Fibroblast of lung (primary cell): ENCODE measurements at regions not wholly inside any gene's neighbourhood (a gene's known extent, or its start where the extent isn't known, plus 50 kb on each side); places are given as distances from the start of the nearest gene placed in this dataset.

Source experiments
- CTCF ChIP-seq, 2 donors: IDR thresholded peaks in 1 of 2; conservative IDR thresholded peaks in 1 of 2; 1 replicate in 1 of 2; 2 replicates in 1 of 2; pipeline ENCODE4 v1.5.1; 2011 to 2012; ENCODE audit warnings: low read length in 2 of 2, control low read depth in 1 of 2, inconsistent platforms in 1 of 2, low read depth in 1 of 2, mild to moderate bottlenecking in 1 of 2
- EZH2 ChIP-seq: IDR thresholded peaks from 2 replicates; pipeline ENCODE4 v1.5.1; 2012; ENCODE audit warnings: low read length, control low read depth, mild to moderate bottlenecking; ENCODE audit errors: missing control alignments

DNA sequence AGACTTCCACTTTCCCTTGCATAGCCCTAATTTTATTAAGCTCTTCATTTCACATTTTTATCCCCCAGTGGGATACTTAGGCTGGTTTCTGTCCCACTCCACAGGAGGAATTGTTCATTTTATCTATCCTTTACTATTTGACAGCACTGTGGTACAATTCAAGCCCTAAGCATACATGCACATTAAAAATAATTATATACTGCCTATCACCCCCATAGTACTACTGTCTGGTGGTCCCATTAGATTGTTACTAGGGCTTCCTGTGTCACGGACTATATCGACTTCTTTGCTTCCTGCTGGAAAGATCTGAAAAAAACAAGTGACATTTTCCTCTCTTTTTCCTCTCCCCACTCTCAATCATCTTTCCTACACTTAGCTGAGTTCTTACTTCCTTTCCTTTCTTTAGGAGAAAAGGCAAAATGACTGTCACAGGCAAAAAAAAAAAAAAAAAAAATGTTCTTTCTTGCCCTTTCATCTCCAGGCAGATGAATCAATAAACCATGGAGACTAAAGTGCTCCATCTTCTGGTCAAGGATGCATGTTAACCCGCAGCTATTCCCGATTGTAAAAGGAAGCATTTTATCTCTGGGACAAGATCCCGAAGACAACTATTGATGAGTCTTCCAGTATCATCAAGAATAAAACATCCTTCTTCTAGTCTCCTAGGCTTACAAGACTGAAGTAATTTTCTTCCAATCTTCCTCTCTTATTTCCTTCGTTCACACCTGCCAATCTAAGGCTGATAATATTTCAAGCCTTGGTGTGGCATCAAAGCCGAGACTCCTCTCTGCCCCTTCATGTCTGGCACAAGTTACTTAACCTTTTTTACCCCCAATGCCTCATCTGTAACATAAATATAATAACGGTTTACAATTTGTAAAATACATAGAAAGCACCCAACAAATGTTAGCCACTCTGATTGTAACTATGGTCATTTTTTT, 94.4 kb upstream of the PLEKHG7 start:
- TF ChIP-seq CTCF (conservative IDR thresholded peaks at IDR 0.05 in 1 of 2, IDR thresholded peaks at IDR 0.05 in 1 of 2; ENCODE audit: low read depth in 1 of 2, low read length in 2 of 2) (peak; percentile 68 to 71), EZH2 (no peak)
